HEK293T (cell line): ENCODE measurements at regions not wholly inside any gene's neighbourhood (a gene's known extent, or its start where the extent isn't known, plus 50 kb on each side); places are given as distances from the start of the nearest gene placed in this dataset.

Experiments used
- BHLHE40 ChIP-seq: fragments of 450-650 bp; IDR thresholded peaks from 2 replicates; pipeline ENCODE4 v1.6.1; 2016; ENCODE audit warnings: mild to moderate bottlenecking, moderate library complexity, borderline replicate concordance
- CTBP1 ChIP-seq: fragments of 450-650 bp; IDR thresholded peaks from 2 replicates; pipeline ENCODE4 v1.6.1; 2016; ENCODE audit warnings: borderline replicate concordance
- ELF4 ChIP-seq: fragments of 450-650 bp; IDR thresholded peaks from 2 replicates; pipeline ENCODE4 v1.6.1; 2017; ENCODE audit warnings: antibody characterized with exemption
- FOXA1 ChIP-seq: fragments of 450-650 bp; IDR thresholded peaks from 2 replicates; pipeline ENCODE4 v1.6.1; 2016; ENCODE audit warnings: mild to moderate bottlenecking
- FOXK2 ChIP-seq: fragments of 450-650 bp; IDR thresholded peaks from 2 replicates; pipeline ENCODE4 v1.6.1; 2016; ENCODE audit warnings: mild to moderate bottlenecking
- FOXM1 ChIP-seq: fragments of 450-650 bp; IDR thresholded peaks from 2 replicates; pipeline ENCODE4 v1.6.1; 2017; ENCODE audit warnings: mild to moderate bottlenecking, borderline replicate concordance
- HDGF ChIP-seq: fragments of 450-650 bp; IDR thresholded peaks from 2 replicates; pipeline ENCODE4 v1.6.1; 2017; ENCODE audit warnings: antibody characterized with exemption, borderline replicate concordance
- NFRKB ChIP-seq: fragments of 450-650 bp; IDR thresholded peaks from 2 replicates; pipeline ENCODE4 v1.6.1; 2016; ENCODE audit warnings: mild to moderate bottlenecking, moderate library complexity
- SP1 ChIP-seq: fragments of 450-650 bp; IDR thresholded peaks from 2 replicates; pipeline ENCODE4 v1.6.1; 2017
- SUZ12 ChIP-seq: fragments of 450-650 bp; IDR thresholded peaks from 2 replicates; pipeline ENCODE4 v1.6.1; 2016; ENCODE audit warnings: mild to moderate bottlenecking
- TARDBP ChIP-seq: fragments of 450-650 bp; IDR thresholded peaks from 2 replicates; pipeline ENCODE4 v1.6.1; 2016
- TF ChIP-seq, protein P1 (sequence below): fragments of 450-650 bp; IDR thresholded peaks from 2 replicates; pipeline ENCODE4 v1.6.1; 2016

DNA sequence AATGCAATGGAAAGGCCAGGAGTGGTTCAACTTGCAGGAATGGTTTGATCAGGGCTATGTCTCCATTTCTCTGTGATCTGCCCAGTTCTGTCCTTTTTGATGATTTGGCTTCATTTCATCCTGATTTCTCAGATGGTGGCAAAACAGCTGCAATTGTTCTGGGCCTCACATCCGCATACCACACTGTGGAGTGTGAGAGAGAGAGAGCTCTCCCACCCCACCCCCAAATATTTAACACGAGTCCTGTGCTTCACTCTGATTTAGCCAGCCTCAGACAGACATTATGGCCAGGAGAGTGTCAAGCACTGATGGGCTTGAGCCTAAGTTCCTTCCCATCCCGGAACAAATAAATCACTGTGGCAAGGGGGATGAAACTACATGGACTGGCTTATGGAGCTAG, 284.6 kb downstream of the CDC5L start:
- TF ChIP-seq, protein P1, sequence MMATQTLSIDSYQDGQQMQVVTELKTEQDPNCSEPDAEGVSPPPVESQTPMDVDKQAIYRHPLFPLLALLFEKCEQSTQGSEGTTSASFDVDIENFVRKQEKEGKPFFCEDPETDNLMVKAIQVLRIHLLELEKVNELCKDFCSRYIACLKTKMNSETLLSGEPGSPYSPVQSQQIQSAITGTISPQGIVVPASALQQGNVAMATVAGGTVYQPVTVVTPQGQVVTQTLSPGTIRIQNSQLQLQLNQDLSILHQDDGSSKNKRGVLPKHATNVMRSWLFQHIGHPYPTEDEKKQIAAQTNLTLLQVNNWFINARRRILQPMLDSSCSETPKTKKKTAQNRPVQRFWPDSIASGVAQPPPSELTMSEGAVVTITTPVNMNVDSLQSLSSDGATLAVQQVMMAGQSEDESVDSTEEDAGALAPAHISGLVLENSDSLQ: no peak
- TF ChIP-seq FOXK2 (no peak), SUZ12 (no peak), CTBP1 (no peak), ELF4 (no peak), HDGF (no peak), NFRKB (no peak), SP1 (no peak), TARDBP (no peak), BHLHE40 (no peak), FOXA1 (no peak), FOXM1 (no peak)
